GM12865 (cell line): ENCODE measurements at regions not wholly inside any gene's neighbourhood (a gene's known extent, or its start where the extent isn't known, plus 50 kb on each side); places are given as distances from the start of the nearest gene placed in this dataset.

Experiments
- DNase-seq: peaks from one replicate; pipeline ENCODE4 v3.0.0; 2010; ENCODE audit warnings: low read depth
- H3K4me3 ChIP-seq: 2 replicates; pipeline ENCODE4 v1.5.1; 2011; ENCODE audit warnings: mild to moderate bottlenecking, low read depth, low read length, control low read depth
- TF ChIP-seq, protein P1 (sequence below): IDR thresholded peaks from 2 replicates; pipeline ENCODE4 v1.5.1; 2011; ENCODE audit warnings: low read length, control low read depth, low read depth, inconsistent platforms; ENCODE audit not compliant: insufficient read depth; ENCODE audit errors: missing control alignments

DNA sequence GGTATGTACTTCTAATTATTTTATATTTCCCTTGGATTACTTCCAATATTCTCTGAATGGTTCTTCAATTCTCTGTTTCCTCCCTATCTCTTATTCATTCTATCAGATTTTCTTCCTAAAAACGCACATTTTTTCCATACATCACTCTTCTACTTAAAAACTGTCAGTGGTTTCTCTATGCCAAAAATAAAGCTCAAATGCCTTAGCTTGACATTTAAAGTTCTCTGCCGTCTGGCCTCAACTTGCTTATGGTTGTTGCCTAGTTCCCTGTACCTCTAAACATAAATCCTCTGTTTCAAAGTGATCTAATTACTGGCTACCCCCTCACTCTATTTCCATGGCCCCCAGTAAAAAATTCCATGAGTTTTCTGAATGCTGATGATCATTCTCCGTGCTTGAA is 671.0 kb upstream of the ADGRL2 start:
- no peak overlapping the region for H3K4me3 ChIP-seq
- DNase-seq, result no peak
- TF ChIP-seq, protein P1, sequence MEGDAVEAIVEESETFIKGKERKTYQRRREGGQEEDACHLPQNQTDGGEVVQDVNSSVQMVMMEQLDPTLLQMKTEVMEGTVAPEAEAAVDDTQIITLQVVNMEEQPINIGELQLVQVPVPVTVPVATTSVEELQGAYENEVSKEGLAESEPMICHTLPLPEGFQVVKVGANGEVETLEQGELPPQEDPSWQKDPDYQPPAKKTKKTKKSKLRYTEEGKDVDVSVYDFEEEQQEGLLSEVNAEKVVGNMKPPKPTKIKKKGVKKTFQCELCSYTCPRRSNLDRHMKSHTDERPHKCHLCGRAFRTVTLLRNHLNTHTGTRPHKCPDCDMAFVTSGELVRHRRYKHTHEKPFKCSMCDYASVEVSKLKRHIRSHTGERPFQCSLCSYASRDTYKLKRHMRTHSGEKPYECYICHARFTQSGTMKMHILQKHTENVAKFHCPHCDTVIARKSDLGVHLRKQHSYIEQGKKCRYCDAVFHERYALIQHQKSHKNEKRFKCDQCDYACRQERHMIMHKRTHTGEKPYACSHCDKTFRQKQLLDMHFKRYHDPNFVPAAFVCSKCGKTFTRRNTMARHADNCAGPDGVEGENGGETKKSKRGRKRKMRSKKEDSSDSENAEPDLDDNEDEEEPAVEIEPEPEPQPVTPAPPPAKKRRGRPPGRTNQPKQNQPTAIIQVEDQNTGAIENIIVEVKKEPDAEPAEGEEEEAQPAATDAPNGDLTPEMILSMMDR, result no peak

DNA sequence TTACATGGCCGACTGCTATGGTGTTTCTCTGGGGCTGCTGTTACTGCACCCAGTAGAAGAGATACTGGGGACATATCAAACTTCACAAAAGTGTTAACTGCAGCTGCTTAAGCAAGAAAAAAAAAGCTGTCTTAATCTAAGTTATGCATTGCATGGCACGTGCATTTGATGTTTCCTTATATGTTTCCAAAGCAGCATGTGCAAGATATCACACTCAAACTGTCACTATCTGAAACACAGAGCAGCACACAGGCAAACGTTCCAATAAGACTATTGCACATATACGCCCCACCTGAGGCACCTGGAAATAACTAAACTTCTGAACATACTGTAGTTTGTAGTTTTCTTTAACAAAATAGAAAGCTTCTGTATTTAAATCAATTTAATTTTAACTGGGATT is 671.4 kb upstream of the ADGRL2 start:
- DNase-seq, result no peak
- no peak overlapping the region for H3K4me3 ChIP-seq
- TF ChIP-seq, protein P1, result no peak

DNA sequence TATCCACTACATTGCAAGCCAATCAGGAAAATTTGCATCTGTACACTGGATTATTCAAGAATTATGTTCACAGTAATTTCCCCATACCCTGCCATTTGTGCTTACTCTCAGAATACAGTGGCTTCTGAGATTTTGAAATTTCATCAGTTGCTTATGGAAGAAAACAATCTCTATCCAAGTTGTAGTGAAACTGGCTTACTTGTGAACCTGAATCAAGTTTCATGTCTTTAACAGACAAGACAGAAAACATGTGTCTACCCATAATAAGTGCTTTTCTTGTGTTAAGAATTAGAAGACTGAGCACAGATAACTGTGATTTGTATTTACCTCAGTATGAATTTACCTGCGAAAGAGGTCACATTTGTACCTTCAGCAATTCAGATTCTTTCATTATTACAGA is 672.7 kb upstream of the ADGRL2 start:
- TF ChIP-seq, protein P1, result no peak
- no peak for DNase-seq
- H3K4me3 ChIP-seq, result no peak overlapping the region

DNA sequence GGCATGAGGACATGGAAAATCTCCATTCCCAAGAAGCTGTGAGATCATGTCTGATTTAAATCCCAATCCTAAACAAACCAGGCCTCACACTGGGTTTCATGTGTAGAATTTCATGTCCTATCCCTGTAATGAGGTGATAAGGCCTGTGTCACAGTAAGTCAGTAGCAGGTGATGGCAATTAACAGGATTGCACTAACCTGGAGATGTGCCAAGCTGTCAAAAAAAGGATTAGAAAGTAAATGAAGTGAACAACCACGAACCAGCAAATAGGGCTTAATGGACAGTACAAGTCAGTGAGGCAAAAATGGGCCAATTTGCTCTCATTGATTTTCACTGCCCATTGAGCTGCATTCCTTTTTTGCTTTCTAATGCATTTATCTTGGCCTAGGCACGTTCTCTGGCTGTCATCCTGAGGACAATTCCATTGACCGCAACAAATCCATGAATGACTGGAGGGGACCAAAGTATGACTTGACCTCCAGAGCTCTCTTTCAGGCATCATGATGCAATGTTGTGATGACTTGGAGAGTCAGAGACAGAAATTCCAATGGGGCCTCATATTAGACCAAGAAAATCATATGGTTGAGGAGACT is 673.6 kb upstream of the ADGRL2 start:
- TF ChIP-seq, protein P1, result no peak
- DNase-seq, result no peak
- H3K4me3 ChIP-seq, result no peak overlapping the region

DNA sequence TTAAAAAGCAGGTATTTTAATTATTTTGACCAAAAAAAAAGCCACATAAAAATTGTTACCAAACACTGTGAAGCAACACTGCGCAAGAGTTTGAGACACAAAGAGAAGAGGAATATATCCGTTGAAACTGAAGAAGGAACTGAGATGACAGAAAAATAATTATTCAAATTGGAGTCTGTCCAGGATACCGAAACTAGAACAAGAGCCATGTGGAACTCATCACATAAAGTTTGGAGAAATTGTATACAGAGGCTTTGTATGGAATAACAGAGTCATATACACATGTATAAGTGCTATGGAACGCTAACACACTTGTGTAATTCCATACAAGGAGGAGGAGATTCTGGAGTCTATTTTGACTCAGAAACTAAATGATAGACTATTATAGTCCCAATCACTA is 675.1 kb upstream of the ADGRL2 start:
- TF ChIP-seq, protein P1, result no peak
- H3K4me3 ChIP-seq, result no peak overlapping the region
- DNase-seq, result no peak

DNA sequence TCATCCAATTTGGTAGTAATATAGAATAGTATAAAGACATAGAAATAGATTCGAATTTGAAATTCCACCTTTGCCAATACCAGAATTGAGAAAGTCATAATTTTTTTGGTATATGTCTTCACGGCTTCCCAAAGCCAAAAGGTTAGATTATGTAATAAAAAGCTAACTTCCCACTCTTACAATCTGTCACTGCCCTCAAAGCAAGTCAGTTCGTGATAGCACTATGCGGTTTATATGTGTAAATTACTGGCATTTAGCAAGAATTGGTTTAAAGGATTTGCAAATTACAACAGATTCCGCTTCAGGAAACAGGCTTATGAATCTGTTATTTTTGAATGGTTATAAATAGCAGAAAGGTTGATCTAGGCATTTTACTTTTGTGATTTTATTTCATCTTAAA is 679.4 kb upstream of the ADGRL2 start:
- H3K4me3 ChIP-seq, result no peak overlapping the region
- no peak for DNase-seq
- TF ChIP-seq, protein P1, result no peak

DNA sequence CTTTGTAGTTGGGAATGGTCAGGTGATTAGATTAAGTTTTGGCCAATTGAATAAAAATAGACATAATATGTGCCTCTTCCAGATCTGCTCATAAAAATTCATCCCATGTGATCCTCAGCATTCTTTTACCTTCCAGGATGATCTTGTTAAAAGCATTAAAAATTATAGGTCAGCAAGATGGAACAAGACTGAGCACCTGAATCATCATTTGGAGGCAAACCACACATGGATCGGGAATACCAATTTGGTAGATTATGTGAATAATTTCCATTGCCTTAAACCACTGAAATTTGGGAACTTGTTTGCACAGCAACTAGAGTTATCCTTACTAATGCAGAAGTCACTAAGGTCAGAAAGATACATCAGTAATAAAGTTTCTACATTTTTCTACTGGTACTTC is 681.4 kb upstream of the ADGRL2 start:
- no peak for DNase-seq
- no peak overlapping the region for H3K4me3 ChIP-seq
- TF ChIP-seq, protein P1, result no peak
